Sigmoid colon (tissue), 6 donors: ENCODE measurements at regions not wholly inside any gene's neighbourhood (a gene's known extent, or its start where the extent isn't known, plus 50 kb on each side); places are given as distances from the start of the nearest gene placed in this dataset.

Experiments used
- DNase-seq: peaks from one replicate; pipeline ENCODE4 v3.0.0-alpha.2; 2019
- H3K27ac ChIP-seq, 4 donors: fragments of 200-600 bp; sonication (generic); one replicate each; pipeline ENCODE4 v1.5.1; 2016 to 2019; ENCODE audit warnings: mild to moderate bottlenecking in 1 of 4
- H3K27me3 ChIP-seq, 3 donors: fragments of 200-600 bp; sonication (generic); one replicate each; pipeline ENCODE4 v1.5.1; 2019; ENCODE audit warnings: mild to moderate bottlenecking in 1 of 3
- H3K36me3 ChIP-seq, 4 donors: fragments of 200-600 bp; sonication (generic); one replicate each; pipeline ENCODE4 v1.5.1; 2016 to 2019
- H3K4me1 ChIP-seq, 4 donors: fragments of 200-600 bp; sonication (generic); one replicate each; pipeline ENCODE4 v1.5.1; 2017 to 2019
- H3K4me3 ChIP-seq, 4 donors: fragments of 200-600 bp; sonication (generic); one replicate each; pipeline ENCODE4 v1.5.1; 2017 to 2019; ENCODE audit warnings: mild to moderate bottlenecking in 2 of 4, moderate library complexity in 1 of 4
- H3K9me3 ChIP-seq, 4 donors: fragments of 200-600 bp in 3 of 4; sonication (generic) in 3 of 4; one replicate each; pipeline versions ENCODE4 v1.5.1 to v1.6.1; 2013 to 2019
- EP300 ChIP-seq, 4 donors: sonication (generic); formaldehyde crosslinking; IDR thresholded peaks; one replicate each; pipeline ENCODE4 v1.6.1; 2017; ENCODE audit warnings: antibody characterized with exemption in 4 of 4
- POLR2A ChIP-seq, 2 donors: fragments of 450-650 bp; IDR thresholded peaks; one replicate each; pipeline ENCODE4 v1.6.1; 2016; ENCODE audit warnings: antibody characterized with exemption in 2 of 2, mild to moderate bottlenecking in 2 of 2, moderate library complexity in 2 of 2
- POLR2AphosphoS5 ChIP-seq, 4 donors: sonication (generic); formaldehyde crosslinking; IDR thresholded peaks; one replicate each; pipeline ENCODE4 v1.6.1; 2017; ENCODE audit warnings: antibody characterized with exemption in 4 of 4
- WGBS, 2 donors: extraction: QIAGEN DNeasy Blood & Tissue Kit; methylation state at CpG; one replicate each; pipeline ENCODE4 v1.1.7; 2013; 5-methylcytosine and 5-hydroxymethylcytosine counted together
- intact Hi-C: fragments of 100-400 bp; cut with DNase I; formaldehyde crosslinking; loops from one replicate; pipeline ENCODE4 v1.15.1; 2023
- TF ChIP-seq, protein P1 (sequence below), 4 experiments: fragments of 450-650 bp in 3 of 4; fragments of 200-600 bp in 1 of 4; IDR thresholded peaks; one replicate each; pipeline ENCODE4 v1.5.1; 2016 to 2019; ENCODE audit warnings: antibody characterized with exemption in 4 of 4, mild to moderate bottlenecking in 3 of 4, moderate library complexity in 2 of 4
- donor health status: healthy with polysubstance abuse.
- donor health status: healthy.

DNA sequence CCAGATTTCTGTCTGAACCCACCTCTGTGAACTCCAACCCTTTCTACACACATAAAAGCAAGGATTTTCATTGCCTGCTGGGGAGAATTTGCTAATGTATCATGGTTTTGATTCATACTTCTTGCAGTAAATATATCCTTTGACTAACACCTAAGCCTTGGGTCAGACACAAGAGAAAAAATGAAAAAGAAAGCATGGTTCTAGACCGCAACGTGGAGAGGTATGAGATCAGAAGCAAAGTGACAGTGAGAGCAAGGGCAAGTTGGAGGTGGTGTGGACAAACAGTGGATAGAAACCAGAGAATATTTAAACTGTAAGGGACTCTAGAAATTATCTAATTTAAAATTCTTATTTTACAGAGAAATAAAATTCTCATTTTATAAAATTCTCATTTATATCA, 212.9 kb upstream of the SEMA6A start:
- intact Hi-C loops: no loop called here
- TF ChIP-seq, protein P1, sequence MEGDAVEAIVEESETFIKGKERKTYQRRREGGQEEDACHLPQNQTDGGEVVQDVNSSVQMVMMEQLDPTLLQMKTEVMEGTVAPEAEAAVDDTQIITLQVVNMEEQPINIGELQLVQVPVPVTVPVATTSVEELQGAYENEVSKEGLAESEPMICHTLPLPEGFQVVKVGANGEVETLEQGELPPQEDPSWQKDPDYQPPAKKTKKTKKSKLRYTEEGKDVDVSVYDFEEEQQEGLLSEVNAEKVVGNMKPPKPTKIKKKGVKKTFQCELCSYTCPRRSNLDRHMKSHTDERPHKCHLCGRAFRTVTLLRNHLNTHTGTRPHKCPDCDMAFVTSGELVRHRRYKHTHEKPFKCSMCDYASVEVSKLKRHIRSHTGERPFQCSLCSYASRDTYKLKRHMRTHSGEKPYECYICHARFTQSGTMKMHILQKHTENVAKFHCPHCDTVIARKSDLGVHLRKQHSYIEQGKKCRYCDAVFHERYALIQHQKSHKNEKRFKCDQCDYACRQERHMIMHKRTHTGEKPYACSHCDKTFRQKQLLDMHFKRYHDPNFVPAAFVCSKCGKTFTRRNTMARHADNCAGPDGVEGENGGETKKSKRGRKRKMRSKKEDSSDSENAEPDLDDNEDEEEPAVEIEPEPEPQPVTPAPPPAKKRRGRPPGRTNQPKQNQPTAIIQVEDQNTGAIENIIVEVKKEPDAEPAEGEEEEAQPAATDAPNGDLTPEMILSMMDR (IDR thresholded peaks at IDR 0.05): no peak
- TF ChIP-seq EP300 (IDR thresholded peaks at IDR 0.05) (no peak), POLR2AphosphoS5 (IDR thresholded peaks at IDR 0.05) (no peak), POLR2A (IDR thresholded peaks at IDR 0.05) (no peak)

DNA sequence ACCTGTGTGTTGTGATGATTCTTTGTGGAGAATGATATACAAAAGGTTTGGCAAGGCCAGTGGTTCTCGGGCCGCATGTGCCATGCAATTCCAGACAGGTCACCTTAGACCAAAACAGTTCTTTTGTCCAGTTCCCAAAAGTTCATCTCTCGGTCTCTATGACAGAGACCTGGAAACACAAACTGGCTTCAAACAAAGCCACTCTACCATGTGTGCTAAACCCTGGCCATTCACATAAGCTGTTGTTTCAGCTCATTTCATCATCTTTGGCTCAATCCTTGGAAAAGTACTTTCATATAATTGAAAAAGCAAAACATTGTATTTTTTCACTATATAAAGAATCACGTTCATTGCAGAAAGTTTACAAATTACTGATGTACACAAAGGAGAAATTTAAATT, 210.5 kb upstream of the SEMA6A start:
- H3K27ac ChIP-seq: no peak overlapping the region
- intact Hi-C loops: no loop called here
- 86 to 91% methylated on average over 4 of the region's 4 CpGs for WGBS, 2 donors
- TF ChIP-seq, protein P1 (IDR thresholded peaks at IDR 0.05): no peak
- no peak for TF ChIP-seq EP300 (IDR thresholded peaks at IDR 0.05)
- H3K36me3 ChIP-seq: no peaks in the 10 kb centered on the region
- no peak for DNase-seq
- H3K27me3 ChIP-seq: no peaks in the 10 kb centered on the region
- H3K4me1 ChIP-seq: no peaks in the 10 kb centered on the region
- H3K4me3 ChIP-seq: no peak overlapping the region
- peaks cover 0 to 4% (median 0%) of the 10 kb centered on the region in 4 donors for H3K9me3 ChIP-seq

More for the DNA sequence above, 212.9 kb upstream of the SEMA6A start:
- no peak overlapping the region for H3K4me3 ChIP-seq
- no peaks in the 10 kb centered on the region for H3K4me1 ChIP-seq
- no peak for DNase-seq
- H3K36me3 ChIP-seq: no peaks in the 10 kb centered on the region
- no peak overlapping the region for H3K27ac ChIP-seq
- peaks cover 0 to 4% (median 0%) of the 10 kb centered on the region in 4 donors for H3K9me3 ChIP-seq
- 92 to 95% methylated on average over 2 of the region's 2 CpGs for WGBS, 2 donors
- no peaks in the 10 kb centered on the region for H3K27me3 ChIP-seq

DNA sequence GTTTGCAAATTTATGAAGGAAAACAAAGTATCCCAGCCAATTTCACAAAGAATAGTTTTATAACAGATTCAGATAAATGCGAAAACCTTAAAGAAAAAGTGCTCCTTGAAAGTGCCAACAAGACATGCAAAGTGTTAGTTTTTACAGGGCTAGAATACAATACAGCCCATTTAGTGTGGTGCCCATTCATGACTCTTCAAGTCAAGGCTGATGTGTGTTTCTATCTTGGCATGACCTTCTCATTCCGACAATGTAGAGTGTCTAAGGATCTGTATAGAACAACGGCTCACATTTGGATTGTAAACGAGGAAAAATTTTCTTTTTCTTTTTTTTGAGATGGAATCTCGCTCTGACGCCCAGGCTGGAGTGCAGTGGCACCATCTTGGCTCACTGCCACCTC, 205.2 kb upstream of the SEMA6A start:
- no peaks in the 10 kb centered on the region for H3K4me1 ChIP-seq
- 76 to 82% methylated on average over 6 of the region's 6 CpGs for WGBS, 2 donors
- H3K36me3 ChIP-seq: no peaks in the 10 kb centered on the region
- H3K9me3 ChIP-seq: no peaks in the 10 kb centered on the region
- intact Hi-C loops: no loop called here
- H3K27ac ChIP-seq: no peak overlapping the region
- TF ChIP-seq EP300 (IDR thresholded peaks at IDR 0.05) (no peak), POLR2A (IDR thresholded peaks at IDR 0.05) (no peak), POLR2AphosphoS5 (IDR thresholded peaks at IDR 0.05) (no peak)
- TF ChIP-seq, protein P1 (IDR thresholded peaks at IDR 0.05): no peak
- H3K4me3 ChIP-seq: no peak overlapping the region
- DNase-seq: no peak
- H3K27me3 ChIP-seq: no peaks in the 10 kb centered on the region

DNA sequence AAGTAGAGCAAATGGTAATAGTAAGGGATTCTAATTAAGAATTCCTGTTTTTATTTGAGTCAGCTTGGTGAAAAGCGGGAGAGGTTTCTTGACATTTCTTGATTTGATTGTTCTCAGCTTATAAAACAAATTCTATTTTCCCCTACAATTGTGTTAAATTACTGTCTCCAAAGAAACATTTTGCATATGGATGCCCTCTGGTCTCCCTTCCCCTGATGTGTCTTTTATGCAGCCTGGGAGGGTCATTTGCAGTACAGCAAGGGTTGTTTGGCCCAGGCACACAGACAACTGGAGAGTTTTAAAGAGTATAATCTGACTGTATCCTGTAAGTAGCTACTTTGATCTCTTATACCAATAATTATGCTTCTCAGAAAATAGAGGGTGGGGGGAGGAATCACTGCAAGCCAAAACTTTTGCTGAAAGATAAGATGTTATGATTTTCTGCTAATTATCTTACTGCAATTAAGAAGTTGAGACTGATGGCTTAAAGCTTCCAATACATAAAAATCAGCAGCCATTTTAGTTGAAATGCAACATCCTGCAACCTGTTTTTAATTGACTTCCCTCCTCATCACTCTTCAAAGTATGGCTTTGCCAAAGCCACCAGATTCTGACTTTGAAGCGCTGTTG, 204.1 kb upstream of the SEMA6A start:
- TF ChIP-seq POLR2A (IDR thresholded peaks at IDR 0.05) (no peak), POLR2AphosphoS5 (IDR thresholded peaks at IDR 0.05) (no peak), EP300 (IDR thresholded peaks at IDR 0.05) (no peak)
- TF ChIP-seq, protein P1 (IDR thresholded peaks at IDR 0.05): no peak
- Histone ChIP-seq H3K36me3 (no peaks in the 10 kb centered on the region), H3K9me3 (no peaks in the 10 kb centered on the region), H3K4me1 (no peaks in the 10 kb centered on the region), H3K27me3 (no peaks in the 10 kb centered on the region), H3K27ac (no peak overlapping the region), H3K4me3 (no peak overlapping the region)
- intact Hi-C loops: no loop called here
- 93 to 95% methylated on average over 2 of the region's 2 CpGs for WGBS, 2 donors
- DNase-seq: no peak

DNA sequence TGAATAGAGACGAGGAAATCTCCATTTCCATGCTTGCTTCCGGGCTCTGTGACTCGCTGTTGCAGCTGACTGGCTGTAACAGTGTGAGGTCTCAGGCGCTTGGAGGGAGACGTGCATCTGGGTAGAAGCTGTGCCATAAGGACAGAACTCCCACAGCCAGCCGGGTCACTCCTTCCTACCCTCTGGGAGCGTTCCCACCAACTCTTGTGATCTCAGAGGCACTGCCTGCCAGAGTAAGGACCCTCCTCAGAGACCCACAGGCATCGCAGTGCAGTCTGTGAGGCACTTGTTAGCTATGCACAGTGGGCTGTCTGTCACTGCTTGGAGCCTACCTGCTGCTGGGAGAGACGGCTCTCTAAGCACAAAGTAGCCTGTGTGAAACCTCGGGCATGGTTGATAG, 203.4 kb upstream of the SEMA6A start:
- 63 to 76% methylated on average over 10 of the region's 10 CpGs for WGBS, 2 donors
- H3K27me3 ChIP-seq: no peaks in the 10 kb centered on the region
- no peak overlapping the region for H3K27ac ChIP-seq
- TF ChIP-seq, protein P1 (IDR thresholded peaks at IDR 0.05): no peak
- no peak for TF ChIP-seq POLR2A (IDR thresholded peaks at IDR 0.05)
- intact Hi-C loops: no loop called here
- H3K4me3 ChIP-seq: no peak overlapping the region
- H3K9me3 ChIP-seq: no peaks in the 10 kb centered on the region
- DNase-seq: no peak
- H3K36me3 ChIP-seq: no peaks in the 10 kb centered on the region
- peaks cover 0 to 5% (median 2%) of the 10 kb centered on the region in 4 donors for H3K4me1 ChIP-seq
